Neural cell (in vitro differentiated cells): ENCODE measurements at regions not wholly inside any gene's neighbourhood (a gene's known extent, or its start where the extent isn't known, plus 50 kb on each side); places are given as distances from the start of the nearest gene placed in this dataset.

ENCODE experiments used
- H2AFZ ChIP-seq: fragments of 200-600, 300-800 bp; sonication (generic), shearing (Covaris generic); 2 replicates; pipeline ENCODE4 v1.6.0; 2014; ENCODE audit warnings: low read depth, mild to moderate bottlenecking, antibody characterized with exemption, low read length, moderate library complexity
- H3F3A ChIP-seq: fragments of 200-600 bp; shearing (Covaris generic); 2 replicates; pipeline ENCODE4 v1.6.1; 2016; ENCODE audit warnings: mild to moderate bottlenecking, moderate library complexity, mixed read lengths, antibody characterized with exemption, low read length; ENCODE audit not compliant: insufficient read depth, poor library complexity, severe bottlenecking
- H3K27ac ChIP-seq: fragments of 200-600, 300-800 bp; sonication (generic), shearing (Covaris generic); 2 replicates; pipeline ENCODE4 v1.5.1; 2014; ENCODE audit warnings: mild to moderate bottlenecking, low read length, moderate library complexity
- H3K27me3 ChIP-seq: fragments of 300-800, 200-600 bp; sonication (generic), shearing (Covaris generic); 2 replicates; pipeline ENCODE4 v1.6.0; 2014; ENCODE audit warnings: mild to moderate bottlenecking, low read depth, low read length, moderate library complexity; ENCODE audit not compliant: insufficient read depth
- H3K36me3 ChIP-seq: fragments of 300-800, 200-600 bp; sonication (generic), shearing (Covaris generic); 2 replicates; pipeline ENCODE4 v1.5.1; 2014; ENCODE audit warnings: mild to moderate bottlenecking, antibody characterized with exemption, low read length, moderate library complexity; ENCODE audit not compliant: insufficient read depth
- H3K4me2 ChIP-seq: fragments of 300-800, 200-600 bp; sonication (generic), shearing (Covaris generic); 2 replicates; pipeline ENCODE4 v1.6.0; 2014; ENCODE audit warnings: mild to moderate bottlenecking, low read length
- H3K4me3 ChIP-seq: fragments of 300-800, 200-600 bp; sonication (generic), shearing (Covaris generic); 2 replicates; pipeline ENCODE4 v1.5.1; 2014; ENCODE audit warnings: mild to moderate bottlenecking, low read length, moderate library complexity
- H3K79me2 ChIP-seq: fragments of 200-600 bp; shearing (Covaris generic); replicated peaks from 2 replicates; pipeline ENCODE4 v1.6.0; 2014; ENCODE audit warnings: mild to moderate bottlenecking, low read length, moderate library complexity; ENCODE audit not compliant: insufficient read depth
- H3K9ac ChIP-seq: fragments of 300-800, 200-600 bp; sonication (generic), shearing (Covaris generic); 2 replicates; pipeline ENCODE4 v1.6.1; 2016; ENCODE audit warnings: mild to moderate bottlenecking, low read length, mixed read lengths
- H3K9me2 ChIP-seq: fragments of 200-600 bp; shearing (Covaris generic); 2 replicates; pipeline ENCODE4 v1.6.1; 2016; ENCODE audit warnings: mild to moderate bottlenecking, low read length, mixed read lengths; ENCODE audit not compliant: insufficient read depth
- H3K9me3 ChIP-seq: fragments of 200-600, 300-800 bp; sonication (generic), shearing (Covaris generic); 2 replicates; pipeline ENCODE4 v1.6.1; 2016; ENCODE audit warnings: mild to moderate bottlenecking, mixed run types, low read length, moderate library complexity, mixed read lengths
- H4K20me1 ChIP-seq: fragments of 200-600 bp; shearing (Covaris generic); 2 replicates; pipeline ENCODE4 v1.6.1; 2016; ENCODE audit warnings: mild to moderate bottlenecking, mixed run types; ENCODE audit not compliant: insufficient read depth
- EZH2 ChIP-seq: fragments of 200-600, 300-800 bp; shearing (Covaris generic), sonication (generic); IDR thresholded peaks from 2 replicates; pipeline ENCODE4 v1.6.1; 2014; ENCODE audit warnings: antibody characterized with exemption, low read length, borderline replicate concordance, mild to moderate bottlenecking; ENCODE audit not compliant: insufficient read depth, poor library complexity, severe bottlenecking
- POLR2AphosphoS5 ChIP-seq: IDR thresholded peaks from 2 replicates; pipeline ENCODE4 v1.6.1; 2012
- TF ChIP-seq, protein P1 (sequence below): IDR thresholded peaks from 2 replicates; pipeline ENCODE4 v1.6.1; 2012; ENCODE audit warnings: borderline replicate concordance
- TF ChIP-seq, protein P2 (sequence below): fragments of 450-650 bp; IDR thresholded peaks from 2 replicates; pipeline ENCODE4 v1.5.1; 2014; ENCODE audit warnings: antibody characterized with exemption, mild to moderate bottlenecking, moderate library complexity; ENCODE audit not compliant: poor library complexity, severe bottlenecking

DNA sequence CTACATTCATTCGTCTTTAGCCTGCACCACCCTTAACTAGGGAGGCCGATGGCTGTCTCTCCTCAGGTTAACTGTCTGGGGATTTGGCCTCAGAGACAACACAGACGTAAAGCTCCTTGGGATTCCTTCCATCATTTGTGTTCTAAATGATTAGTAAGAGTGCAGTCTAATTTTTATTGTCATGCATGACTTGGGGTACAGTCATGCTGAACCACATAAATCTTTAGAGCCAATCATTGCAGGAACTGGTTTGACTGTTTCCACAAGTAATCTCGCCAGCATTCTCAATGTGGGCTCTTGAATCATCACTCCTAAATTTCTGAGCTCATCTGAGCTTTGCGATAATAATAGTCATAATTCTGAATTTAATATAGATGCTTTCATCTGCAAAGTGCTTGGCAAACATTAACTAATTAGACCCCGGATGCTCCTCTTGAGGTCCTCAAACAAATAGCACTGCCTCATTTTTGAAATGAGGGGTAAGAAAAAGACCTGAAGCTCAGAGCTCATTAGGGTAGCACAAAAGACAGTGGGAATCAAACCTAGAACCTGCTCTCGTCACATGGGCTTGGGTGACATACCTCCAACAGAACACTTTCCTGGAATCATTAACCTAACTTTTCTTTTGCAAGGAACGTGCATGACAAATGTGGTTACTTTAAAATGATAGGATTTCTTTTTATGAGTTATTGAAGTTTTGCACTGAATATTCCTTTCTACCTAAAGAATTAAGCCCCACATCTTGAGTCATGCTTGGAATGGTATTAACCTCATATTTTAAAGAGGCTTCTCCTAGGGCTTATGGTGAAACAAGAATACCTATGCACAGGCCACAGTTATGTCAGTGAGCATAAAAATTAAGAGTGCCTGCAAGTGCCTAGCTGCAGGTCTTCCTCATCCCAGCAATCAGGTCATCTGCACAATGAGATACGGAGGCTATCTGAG is 118.9 kb upstream of the NRP1 start:
- Histone ChIP-seq H2AFZ (no peak overlapping the region), H3F3A (no peaks in the 10 kb centered on the region), H3K9me3 (no peaks in the 10 kb centered on the region), H3K9ac (no peak overlapping the region), H3K4me3 (no peak overlapping the region), H3K4me2 (no peak overlapping the region), H3K9me2 (no peaks in the 10 kb centered on the region), H3K27me3 (no peaks in the 10 kb centered on the region), H3K36me3 (no peaks in the 10 kb centered on the region), H4K20me1 (no peaks in the 10 kb centered on the region), H3K27ac (no peak overlapping the region), H3K79me2 (no peaks in the 10 kb centered on the region)
- TF ChIP-seq EZH2 (no peak), POLR2AphosphoS5 (no peak)
- TF ChIP-seq, protein P1, sequence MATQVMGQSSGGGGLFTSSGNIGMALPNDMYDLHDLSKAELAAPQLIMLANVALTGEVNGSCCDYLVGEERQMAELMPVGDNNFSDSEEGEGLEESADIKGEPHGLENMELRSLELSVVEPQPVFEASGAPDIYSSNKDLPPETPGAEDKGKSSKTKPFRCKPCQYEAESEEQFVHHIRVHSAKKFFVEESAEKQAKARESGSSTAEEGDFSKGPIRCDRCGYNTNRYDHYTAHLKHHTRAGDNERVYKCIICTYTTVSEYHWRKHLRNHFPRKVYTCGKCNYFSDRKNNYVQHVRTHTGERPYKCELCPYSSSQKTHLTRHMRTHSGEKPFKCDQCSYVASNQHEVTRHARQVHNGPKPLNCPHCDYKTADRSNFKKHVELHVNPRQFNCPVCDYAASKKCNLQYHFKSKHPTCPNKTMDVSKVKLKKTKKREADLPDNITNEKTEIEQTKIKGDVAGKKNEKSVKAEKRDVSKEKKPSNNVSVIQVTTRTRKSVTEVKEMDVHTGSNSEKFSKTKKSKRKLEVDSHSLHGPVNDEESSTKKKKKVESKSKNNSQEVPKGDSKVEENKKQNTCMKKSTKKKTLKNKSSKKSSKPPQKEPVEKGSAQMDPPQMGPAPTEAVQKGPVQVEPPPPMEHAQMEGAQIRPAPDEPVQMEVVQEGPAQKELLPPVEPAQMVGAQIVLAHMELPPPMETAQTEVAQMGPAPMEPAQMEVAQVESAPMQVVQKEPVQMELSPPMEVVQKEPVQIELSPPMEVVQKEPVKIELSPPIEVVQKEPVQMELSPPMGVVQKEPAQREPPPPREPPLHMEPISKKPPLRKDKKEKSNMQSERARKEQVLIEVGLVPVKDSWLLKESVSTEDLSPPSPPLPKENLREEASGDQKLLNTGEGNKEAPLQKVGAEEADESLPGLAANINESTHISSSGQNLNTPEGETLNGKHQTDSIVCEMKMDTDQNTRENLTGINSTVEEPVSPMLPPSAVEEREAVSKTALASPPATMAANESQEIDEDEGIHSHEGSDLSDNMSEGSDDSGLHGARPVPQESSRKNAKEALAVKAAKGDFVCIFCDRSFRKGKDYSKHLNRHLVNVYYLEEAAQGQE = no peak
- TF ChIP-seq, protein P2, sequence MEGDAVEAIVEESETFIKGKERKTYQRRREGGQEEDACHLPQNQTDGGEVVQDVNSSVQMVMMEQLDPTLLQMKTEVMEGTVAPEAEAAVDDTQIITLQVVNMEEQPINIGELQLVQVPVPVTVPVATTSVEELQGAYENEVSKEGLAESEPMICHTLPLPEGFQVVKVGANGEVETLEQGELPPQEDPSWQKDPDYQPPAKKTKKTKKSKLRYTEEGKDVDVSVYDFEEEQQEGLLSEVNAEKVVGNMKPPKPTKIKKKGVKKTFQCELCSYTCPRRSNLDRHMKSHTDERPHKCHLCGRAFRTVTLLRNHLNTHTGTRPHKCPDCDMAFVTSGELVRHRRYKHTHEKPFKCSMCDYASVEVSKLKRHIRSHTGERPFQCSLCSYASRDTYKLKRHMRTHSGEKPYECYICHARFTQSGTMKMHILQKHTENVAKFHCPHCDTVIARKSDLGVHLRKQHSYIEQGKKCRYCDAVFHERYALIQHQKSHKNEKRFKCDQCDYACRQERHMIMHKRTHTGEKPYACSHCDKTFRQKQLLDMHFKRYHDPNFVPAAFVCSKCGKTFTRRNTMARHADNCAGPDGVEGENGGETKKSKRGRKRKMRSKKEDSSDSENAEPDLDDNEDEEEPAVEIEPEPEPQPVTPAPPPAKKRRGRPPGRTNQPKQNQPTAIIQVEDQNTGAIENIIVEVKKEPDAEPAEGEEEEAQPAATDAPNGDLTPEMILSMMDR = no peak

DNA sequence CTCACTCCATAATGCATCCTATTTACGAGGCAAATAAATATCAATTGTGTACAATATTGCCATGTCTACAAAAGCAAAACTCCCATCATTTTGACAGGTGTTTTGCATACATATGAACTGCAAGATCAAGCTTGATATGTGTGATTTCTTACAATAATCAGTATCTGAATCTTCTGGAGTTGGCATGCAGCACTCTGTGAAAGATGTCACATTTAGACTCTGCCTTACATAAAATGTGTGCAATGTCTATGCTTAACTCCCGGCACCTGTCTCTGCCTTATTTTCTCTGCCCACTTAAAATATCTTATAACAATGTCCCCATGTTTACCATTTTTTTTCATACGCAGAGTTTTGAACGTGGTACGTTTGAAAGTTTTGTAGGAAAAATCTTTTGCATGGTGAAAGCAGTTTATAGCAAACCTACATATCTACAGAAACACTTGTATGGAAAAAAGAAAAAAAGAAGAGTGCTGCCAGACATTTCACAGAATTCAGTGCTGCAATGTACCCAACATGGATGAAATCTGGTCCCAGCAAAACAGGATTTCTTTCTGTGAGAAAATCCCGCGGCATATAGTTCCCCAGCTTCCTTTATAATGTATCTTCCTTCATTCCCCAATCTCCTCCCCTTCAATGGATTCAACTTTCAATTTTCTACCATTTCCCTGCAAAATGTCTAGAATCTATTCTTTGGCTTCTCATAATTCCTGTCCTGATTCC is 114.1 kb upstream of the NRP1 start:
- Histone ChIP-seq H3K36me3 (no peaks in the 10 kb centered on the region), H3K9ac (no peak overlapping the region), H2AFZ (no peak overlapping the region), H3F3A (no peaks in the 10 kb centered on the region), H3K27me3 (no peaks in the 10 kb centered on the region), H3K9me3 (no peaks in the 10 kb centered on the region), H3K4me3 (no peak overlapping the region), H3K9me2 (no peaks in the 10 kb centered on the region), H3K79me2 (no peaks in the 10 kb centered on the region), H4K20me1 (no peaks in the 10 kb centered on the region), H3K4me2 (no peak overlapping the region), H3K27ac (no peak overlapping the region)
- peak; percentile 12 for TF ChIP-seq POLR2AphosphoS5
- TF ChIP-seq, protein P2 = no peak
